HK-2 (cell line): ENCODE measurements at regions not wholly inside any gene's neighbourhood (a gene's known extent, or its start where the extent isn't known, plus 50 kb on each side); places are given as distances from the start of the nearest gene placed in this dataset.

Experiments
- DNase-seq: peaks from one replicate; pipeline ENCODE4 v3.0.0-alpha.2; 2018; ENCODE audit not compliant: unreplicated experiment

DNA sequence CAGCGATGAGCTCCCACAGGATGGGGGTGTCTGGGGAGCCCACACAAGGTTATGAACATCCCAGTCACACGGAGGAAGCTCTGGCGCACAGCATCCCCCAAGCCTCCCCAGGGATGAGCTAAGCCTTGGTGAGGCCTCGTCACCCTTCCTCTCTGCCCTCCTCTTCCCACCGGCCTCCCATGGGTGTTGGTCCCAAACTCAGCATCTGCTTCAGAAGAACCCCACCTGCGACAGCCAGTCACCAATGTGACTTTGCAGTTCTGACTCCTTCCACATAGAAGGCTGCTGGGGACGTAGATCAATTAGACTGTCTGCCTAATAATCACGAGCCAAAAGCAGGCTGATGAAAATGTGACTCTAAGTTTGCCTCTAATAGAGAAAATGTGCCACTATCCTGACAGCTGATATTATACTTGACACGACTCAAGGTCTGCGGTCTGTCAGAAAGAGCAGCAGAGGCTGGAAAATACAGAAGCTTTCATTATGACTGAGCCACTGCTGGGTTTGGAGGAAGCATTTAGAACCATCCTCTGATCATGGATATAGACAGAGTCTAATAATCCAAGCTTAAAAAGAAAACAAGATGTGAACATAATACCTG, 116.0 kb upstream of the PFKP start:
- DNase-seq = no peak

DNA sequence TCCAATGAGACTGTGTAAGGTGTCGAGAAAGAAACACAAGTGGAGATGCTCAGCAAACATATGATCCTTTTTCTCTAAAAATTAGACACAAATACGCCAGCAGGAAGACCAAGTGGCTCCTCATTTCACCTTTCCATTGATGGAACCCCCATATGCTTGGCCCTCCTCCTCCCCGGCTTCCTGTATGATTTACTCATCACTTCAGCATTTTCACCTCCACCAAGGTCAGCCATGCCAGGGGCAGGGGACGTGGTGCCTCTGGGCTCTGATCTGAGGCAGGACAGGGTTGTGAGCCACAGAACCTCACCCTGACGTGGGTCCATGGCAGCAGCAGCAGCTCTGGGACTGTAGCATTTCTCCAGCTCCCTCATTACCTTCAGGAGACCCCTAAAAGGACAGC, 116.8 kb upstream of the PFKP start:
- no peak for DNase-seq

DNA sequence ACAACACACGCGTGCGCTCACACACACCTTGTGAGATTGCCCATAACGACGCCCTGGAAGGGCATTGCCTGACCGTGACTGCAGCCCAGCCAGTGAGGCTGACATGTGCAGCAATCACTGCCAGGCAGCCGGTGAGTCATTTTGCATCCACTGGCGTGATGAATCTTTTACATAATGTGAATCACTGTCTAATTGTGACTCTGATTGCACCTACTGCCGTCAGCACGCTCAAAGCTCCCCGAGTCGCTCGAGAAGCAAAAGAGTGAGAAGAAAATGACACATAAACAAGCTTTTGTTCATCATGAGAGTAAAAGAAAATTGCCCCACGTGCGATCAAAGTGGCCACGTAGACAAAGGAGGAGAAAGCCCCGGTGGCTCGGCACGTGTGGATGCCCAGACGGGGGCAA, 117.4 kb upstream of the PFKP start:
- peak; percentile 5 for DNase-seq

DNA sequence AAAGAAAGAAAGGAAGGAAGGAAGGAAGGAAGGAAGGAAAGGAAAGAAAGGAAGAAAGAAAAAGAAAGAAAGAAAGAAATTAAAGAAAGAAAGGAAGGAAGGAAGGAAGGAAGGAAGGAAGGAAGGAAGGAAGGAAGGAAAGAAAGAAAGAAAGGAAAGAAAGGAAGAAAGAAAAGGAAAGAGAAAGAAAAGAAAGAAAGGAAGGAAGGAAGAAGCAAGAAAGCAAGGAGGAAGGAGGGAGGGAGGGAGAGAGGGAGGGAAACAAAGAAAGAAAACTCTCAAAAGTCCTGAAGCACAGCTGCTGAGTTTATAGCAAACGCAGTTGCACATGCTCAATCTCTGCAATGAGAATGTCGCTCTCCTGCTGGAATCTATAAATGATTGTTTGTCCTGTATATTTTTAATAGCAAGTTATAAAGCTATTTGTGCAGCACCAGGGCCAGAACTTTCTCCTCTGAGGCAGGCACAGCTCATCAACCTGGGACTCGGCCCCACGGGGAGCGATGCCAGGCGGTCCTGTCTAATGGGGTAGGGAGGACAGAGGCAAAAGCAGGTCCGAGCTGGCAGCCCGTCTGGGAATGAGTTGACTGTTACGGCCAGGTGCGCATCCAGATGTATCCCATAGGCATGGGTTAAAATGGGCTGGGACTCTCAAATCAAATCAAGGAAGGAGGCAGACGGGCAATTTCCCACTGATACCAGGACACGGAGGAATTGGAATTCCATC, 118.0 kb upstream of the PFKP start:
- DNase-seq = no peak

GRCh38 chr10:2948127-2948854, 119.1 kb upstream of the PFKP start:
- no peak for DNase-seq

- DNase-seq = no peak
Observed at GRCh38 chr10:2944788-2945187, 122.6 kb upstream of the PFKP start.

- no peak for DNase-seq
Observed at GRCh38 chr10:2943932-2944614, 123.3 kb upstream of the PFKP start.

DNA sequence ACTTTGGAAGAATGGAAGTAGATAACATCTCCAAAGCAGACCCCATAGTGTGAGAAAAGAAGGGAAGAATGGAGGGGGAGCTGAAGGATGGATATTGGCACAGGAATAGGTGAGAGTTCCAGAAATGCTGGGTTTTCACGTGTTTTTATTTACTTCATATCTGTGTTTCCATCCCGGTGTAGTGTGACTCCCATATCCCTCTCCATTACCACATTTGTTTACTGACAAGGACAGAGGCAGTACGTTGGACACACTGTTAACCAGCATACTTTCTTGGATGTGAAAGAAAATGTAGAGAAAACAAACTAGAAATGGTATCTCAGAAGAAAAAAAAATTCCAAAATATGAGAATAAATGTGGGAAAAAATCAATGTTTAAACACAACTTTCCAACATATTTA, 124.4 kb upstream of the PFKP start:
- DNase-seq = no peak

GRCh38 chr10:2938869-2939268, 128.5 kb upstream of the PFKP start:
- no peak for DNase-seq

DNA sequence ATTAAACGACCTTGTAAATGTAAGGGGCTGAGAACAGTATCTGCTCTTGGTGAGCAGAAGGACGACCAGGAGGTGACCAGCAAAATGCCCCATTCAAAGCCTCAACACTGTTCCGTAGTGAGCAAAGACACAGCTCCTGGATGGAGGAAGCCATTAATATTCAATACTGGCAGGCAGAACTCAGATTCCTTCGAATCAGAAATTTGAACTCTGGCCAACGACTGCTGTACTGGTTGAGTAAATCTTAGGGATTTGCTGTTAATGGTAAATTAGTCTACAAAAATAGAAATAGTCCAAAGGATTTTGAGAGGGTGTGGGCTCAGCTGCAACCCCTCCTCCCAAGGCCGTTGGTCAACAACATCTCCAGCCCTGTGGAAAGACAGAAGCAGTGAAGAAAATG, 130.5 kb upstream of the PFKP start:
- no peak for DNase-seq

GRCh38 chr10:2935647-2936386, 131.5 kb upstream of the PFKP start:
- DNase-seq = no peak

DNA sequence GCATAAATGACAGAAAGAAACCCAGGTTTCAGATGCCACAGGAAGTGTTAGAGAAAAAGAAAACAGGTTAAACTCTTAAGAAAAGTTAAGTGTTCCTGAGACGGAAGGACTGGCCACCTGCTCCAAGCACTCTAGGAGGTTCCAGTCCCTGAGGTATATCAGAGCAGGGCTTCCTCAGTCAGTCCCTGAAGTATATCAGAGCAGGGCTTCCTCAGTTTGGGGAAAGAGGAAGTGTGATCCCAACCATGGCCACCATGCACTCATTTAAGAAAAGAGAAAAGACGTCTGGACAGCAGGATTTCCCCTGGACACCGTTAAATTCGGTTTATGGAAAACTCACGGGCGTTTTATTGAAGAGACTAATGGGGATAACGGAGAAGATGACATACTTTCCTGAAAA, 133.4 kb upstream of the PFKP start:
- DNase-seq = no peak

GRCh38 chr10:2933519-2933918, 133.8 kb upstream of the PFKP start:
- no peak for DNase-seq

DNA sequence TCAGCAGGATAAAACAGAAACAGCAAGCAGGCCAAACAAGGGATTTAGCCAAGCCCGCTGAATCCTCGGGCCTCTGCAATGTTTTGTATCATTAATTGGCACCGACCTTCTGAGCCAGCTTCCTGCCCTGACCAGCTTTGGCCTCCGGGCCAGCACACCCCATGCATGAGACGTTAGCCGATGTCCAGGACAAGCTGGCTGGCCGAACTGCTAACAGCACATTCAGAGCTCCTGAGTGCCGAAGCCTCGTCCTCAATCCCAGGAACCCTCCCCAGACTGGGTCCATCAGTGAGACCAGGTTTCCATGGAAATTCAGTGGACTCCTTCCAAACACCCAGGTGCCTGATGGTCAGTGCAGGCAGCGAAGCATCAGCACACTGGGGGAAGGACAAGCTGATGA, 134.3 kb upstream of the PFKP start:
- DNase-seq = no peak

- no peak for DNase-seq
Observed at GRCh38 chr10:2929480-2930258, 137.7 kb upstream of the PFKP start.

GRCh38 chr10:2927958-2928840, 139.1 kb upstream of the PFKP start:
- DNase-seq = peak; percentile 63

DNA sequence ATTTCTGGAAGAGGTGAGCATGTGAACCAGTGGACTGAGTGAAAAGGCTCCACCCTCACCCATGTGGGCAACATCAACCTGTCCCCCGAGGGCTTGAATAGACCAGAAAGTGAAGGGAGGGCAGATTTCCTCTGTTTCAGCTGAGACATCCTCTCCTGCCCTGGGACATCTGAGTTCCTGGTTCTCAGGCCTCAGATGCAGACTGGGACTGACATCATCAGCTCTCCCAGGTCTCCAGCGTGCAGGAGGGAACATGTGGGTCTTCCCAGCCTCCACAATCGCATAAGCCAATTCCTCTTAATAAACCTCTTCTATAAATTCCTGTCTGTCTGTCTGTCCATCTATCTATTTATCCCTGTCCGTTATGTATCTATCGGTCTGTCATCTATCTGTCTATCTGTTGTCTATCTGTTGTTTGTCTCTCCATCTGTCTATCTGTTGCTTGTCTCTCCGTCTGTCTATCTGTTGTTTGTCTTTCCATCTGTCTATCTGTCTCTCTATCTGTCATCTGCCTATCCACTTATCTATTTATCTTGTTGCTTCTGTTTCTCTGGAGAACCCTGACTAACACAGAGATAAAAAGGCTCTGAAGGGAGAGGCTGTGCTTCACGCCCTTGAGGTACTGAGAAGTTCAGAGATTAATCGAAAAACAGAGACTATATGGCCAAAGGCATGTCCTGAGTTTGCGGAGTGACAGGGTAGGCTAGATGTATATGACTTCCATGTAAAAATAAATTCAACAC, 140.3 kb upstream of the PFKP start:
- DNase-seq = no peak

GRCh38 chr10:2925631-2926030, 141.7 kb upstream of the PFKP start:
- no peak for DNase-seq

GRCh38 chr10:2924431-2924830, 142.9 kb upstream of the PFKP start:
- no peak for DNase-seq
